IgD-negative memory B cell (primary cell): ENCODE measurements at regions not wholly inside any gene's neighbourhood (a gene's known extent, or its start where the extent isn't known, plus 50 kb on each side); places are given as distances from the start of the nearest gene placed in this dataset.

Source experiments
- H3K27ac Mint-ChIP-seq, 3 donors: one replicate each; pipeline ENCODE4 v1.8.0; 2020 to 2022; ENCODE audit warnings: mild to moderate bottlenecking in 3 of 3, mixed read lengths in 3 of 3, moderate library complexity in 1 of 3
- H3K27me3 Mint-ChIP-seq: one replicate; pipeline ENCODE4 v1.8.0; 2021; ENCODE audit warnings: mixed read lengths
- H3K36me3 Mint-ChIP-seq: one replicate; pipeline ENCODE4 v1.8.0; 2020; ENCODE audit warnings: mild to moderate bottlenecking, mixed read lengths
- H3K4me1 Mint-ChIP-seq, 3 donors: one replicate each; pipeline ENCODE4 v1.8.0; 2020 to 2022; ENCODE audit warnings: mixed read lengths in 3 of 3, mild to moderate bottlenecking in 1 of 3
- H3K4me3 Mint-ChIP-seq, 4 donors: one replicate each; pipeline ENCODE4 v1.8.0; 2020 to 2022; ENCODE audit warnings: mild to moderate bottlenecking in 4 of 4, mixed read lengths in 4 of 4, moderate library complexity in 3 of 4
- H3K9me3 Mint-ChIP-seq, 3 donors: one replicate each; pipeline ENCODE4 v1.8.0; 2020 to 2021; ENCODE audit warnings: mixed read lengths in 3 of 3, mild to moderate bottlenecking in 1 of 3

DNA sequence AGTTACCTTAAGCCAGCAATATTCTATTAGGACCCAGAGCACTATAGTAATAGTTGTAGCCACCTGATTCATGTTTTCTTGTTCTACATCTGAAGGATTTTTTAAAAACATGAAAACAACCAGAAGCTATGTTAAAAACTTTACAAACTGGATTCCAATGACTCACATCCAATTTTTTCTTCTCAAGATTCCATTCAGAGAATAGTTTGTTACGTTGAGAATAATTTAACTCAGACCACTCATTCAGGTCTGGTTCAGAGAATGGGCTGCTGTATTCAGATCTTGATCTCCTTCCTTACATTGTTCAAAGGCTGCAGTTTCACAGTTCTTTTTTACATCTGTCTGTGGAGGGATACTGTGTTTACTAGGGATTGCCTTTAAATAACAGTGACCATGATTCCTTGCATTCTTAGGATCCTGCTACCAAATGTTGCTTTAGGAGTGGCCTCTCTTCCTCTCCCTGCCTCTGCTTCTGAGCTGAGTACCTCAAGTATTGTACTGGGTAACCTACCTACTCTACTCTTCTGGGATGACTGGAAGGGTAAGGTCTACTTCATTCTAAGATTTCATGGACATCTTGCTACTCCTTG, 448.0 kb upstream of the FBXO33 start:
- H3K9me3 Mint-ChIP-seq, result peaks cover 0 to 5% (median 4%) of the 10 kb centered on the region in 3 donors
- peaks cover 0 to 2% (median 0%) of the 10 kb centered on the region in 3 donors for H3K4me1 Mint-ChIP-seq
- no peaks in the 10 kb centered on the region for H3K27me3 Mint-ChIP-seq
- no peak overlapping the region for H3K4me3 Mint-ChIP-seq
- H3K27ac Mint-ChIP-seq, result no peak overlapping the region
- H3K36me3 Mint-ChIP-seq, result peaks cover 4% of the 10 kb centered on the region

DNA sequence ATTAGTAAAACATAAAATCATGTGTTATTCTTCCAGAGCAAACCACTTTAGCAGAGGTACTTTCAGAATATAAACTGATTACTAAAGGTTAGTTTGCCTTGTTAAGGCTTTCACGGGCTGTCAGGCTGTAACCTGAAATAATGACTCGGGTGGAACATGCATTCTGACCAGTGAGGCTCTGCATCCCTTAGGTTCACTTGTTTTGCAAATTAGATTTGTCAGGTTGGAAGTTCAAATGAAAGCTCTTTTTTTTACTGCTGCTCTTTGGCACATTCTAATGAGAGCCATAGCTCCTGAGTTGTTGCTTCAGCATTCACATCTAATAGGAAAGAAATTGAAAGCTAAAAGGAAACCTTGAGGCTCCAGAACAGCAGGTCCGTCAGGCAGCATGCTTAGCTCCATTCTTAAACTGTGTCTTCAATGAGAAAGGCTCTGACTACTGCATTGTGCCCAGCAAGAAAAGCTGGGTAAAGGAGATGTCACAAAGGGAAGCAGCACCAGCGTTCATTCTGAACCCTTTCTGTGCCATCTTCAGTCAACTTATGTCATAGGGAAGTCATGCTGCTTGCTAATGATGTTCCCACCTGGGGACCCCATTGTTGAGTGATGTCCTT, 445.5 kb upstream of the FBXO33 start:
- H3K27ac Mint-ChIP-seq, result no peak overlapping the region
- H3K9me3 Mint-ChIP-seq, result peaks cover 0 to 8% (median 3%) of the 10 kb centered on the region in 3 donors
- peaks cover 1% of the 10 kb centered on the region for H3K36me3 Mint-ChIP-seq

GRCh38 chr14:39876916-39877315, 444.7 kb upstream of the FBXO33 start:
- H3K27ac Mint-ChIP-seq, result no peak overlapping the region
- no peak overlapping the region for H3K4me3 Mint-ChIP-seq

More for the DNA sequence above, 445.5 kb upstream of the FBXO33 start:
- Mint-ChIP-seq H3K4me3 (no peak overlapping the region), H3K4me1 (peaks cover 0 to 2% (median 0%) of the 10 kb centered on the region in 3 donors), H3K27me3 (no peaks in the 10 kb centered on the region)

DNA sequence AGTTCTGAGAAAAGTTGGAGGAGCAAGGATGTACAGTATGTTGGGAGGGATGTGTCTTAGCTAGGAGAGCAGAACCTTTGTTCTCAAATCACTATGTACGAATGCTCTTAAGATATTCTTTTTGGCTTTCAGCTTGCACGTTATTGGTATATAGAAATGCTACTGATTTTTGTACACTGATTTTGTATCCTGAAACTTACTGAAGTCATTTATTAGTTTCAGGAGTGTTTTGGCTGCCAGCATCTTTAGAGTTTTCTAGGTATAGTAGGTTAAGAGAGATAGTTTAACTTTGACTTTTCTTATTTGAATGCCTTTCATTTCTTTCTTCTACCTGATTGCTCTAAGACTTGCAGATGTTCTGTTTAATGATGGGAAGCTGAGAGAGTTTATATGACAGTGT, 442.8 kb upstream of the FBXO33 start:
- Mint-ChIP-seq H3K4me3 (no peak overlapping the region), H3K27ac (no peak overlapping the region), H3K9me3 (peaks cover 0 to 5% (median 4%) of the 10 kb centered on the region in 3 donors), H3K27me3 (no peaks in the 10 kb centered on the region), H3K36me3 (peaks cover 1% of the 10 kb centered on the region), H3K4me1 (peaks cover 0 to 2% (median 0%) of the 10 kb centered on the region in 3 donors)

More at GRCh38 chr14:39876916-39877315, 444.7 kb upstream of the FBXO33 start:
- Mint-ChIP-seq H3K4me1 (peaks cover 0 to 2% (median 0%) of the 10 kb centered on the region in 3 donors), H3K9me3 (peaks cover 0 to 5% (median 3%) of the 10 kb centered on the region in 3 donors), H3K36me3 (peaks cover 1% of the 10 kb centered on the region), H3K27me3 (no peaks in the 10 kb centered on the region)

- Mint-ChIP-seq H3K27me3 (no peaks in the 10 kb centered on the region), H3K36me3 (no peaks in the 10 kb centered on the region), H3K4me1 (peaks cover 0 to 2% (median 0%) of the 10 kb centered on the region in 3 donors), H3K27ac (no peak overlapping the region), H3K9me3 (peaks cover 0 to 5% (median 4%) of the 10 kb centered on the region in 3 donors), H3K4me3 (no peak overlapping the region)
These were observed 441.6 kb upstream of the FBXO33 start for GRCh38 chr14:39873791-39874190.

DNA sequence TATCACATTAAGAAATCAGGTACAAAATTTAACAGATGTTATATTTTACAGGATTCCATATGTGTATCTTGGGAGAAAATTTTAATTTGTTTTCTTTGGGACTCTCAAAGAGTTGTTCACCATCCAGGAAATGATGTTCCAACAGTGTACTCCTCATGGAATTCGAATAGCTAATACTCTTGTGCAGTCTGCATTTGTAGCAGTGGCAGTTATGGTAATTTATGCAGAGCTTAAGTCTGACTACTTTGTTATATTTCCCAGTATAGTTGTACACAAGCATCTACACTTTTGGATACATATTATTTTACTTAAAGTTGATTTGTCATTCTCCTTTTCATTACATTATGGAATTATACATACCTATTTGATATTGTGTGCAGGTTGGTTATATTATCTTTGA, 436.7 kb upstream of the FBXO33 start:
- Mint-ChIP-seq H3K27me3 (no peaks in the 10 kb centered on the region), H3K4me1 (no peaks in the 10 kb centered on the region), H3K4me3 (no peak overlapping the region), H3K9me3 (peaks cover 0 to 6% (median 3%) of the 10 kb centered on the region in 3 donors), H3K27ac (no peak overlapping the region), H3K36me3 (no peaks in the 10 kb centered on the region)

DNA sequence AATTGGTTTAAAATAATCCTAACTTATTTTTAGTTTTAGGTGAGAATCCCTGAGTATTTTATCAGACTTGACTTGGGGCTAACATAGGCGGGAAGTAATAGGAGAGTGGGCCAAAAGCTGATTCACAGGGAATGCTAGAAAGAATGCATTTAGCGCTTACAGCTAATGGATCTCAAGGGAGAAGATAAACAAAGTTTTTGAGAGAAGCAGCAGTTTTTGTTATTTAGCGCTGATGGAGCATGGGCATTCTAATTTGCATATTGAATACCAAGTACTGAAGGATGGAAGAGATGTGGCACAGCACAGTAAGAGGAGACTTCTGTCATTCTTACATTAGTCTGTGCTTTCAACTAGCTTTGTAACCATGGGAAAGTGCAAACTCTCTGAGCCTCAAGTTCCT, 436.0 kb upstream of the FBXO33 start:
- Mint-ChIP-seq H3K27me3 (no peaks in the 10 kb centered on the region), H3K36me3 (no peaks in the 10 kb centered on the region), H3K4me1 (no peaks in the 10 kb centered on the region), H3K27ac (no peak overlapping the region), H3K4me3 (no peak overlapping the region), H3K9me3 (peaks cover 0 to 3% (median 3%) of the 10 kb centered on the region in 3 donors)

- Mint-ChIP-seq H3K4me1 (no peaks in the 10 kb centered on the region), H3K27ac (no peak overlapping the region), H3K4me3 (no peak overlapping the region), H3K9me3 (peaks cover 0 to 3% (median 0%) of the 10 kb centered on the region in 3 donors), H3K27me3 (no peaks in the 10 kb centered on the region), H3K36me3 (no peaks in the 10 kb centered on the region)
These were observed 431.2 kb upstream of the FBXO33 start for GRCh38 chr14:39863441-39863840.

DNA sequence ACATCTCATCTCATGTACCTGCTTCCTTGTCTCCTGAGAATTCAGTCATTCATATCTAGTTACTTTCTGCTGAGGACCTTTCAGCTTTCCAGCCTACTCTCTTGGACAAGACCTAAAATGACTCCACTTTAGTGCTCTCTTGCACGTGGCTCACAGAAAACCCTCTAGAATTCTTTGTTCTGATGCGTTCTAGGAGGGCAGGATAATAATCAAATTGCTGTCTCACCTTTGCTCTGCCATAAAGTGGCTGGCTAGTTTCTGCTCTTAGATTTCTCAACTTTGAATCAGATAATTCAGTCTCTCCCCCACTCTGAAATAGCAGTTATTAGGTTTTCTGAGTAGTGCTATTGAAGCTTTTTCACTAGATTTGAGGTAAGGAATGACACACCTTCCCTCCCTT, 429.5 kb upstream of the FBXO33 start:
- Mint-ChIP-seq H3K4me3 (no peak overlapping the region), H3K27me3 (no peaks in the 10 kb centered on the region), H3K4me1 (no peaks in the 10 kb centered on the region), H3K36me3 (no peaks in the 10 kb centered on the region), H3K27ac (no peak overlapping the region), H3K9me3 (peaks cover 0 to 3% (median 0%) of the 10 kb centered on the region in 3 donors)

DNA sequence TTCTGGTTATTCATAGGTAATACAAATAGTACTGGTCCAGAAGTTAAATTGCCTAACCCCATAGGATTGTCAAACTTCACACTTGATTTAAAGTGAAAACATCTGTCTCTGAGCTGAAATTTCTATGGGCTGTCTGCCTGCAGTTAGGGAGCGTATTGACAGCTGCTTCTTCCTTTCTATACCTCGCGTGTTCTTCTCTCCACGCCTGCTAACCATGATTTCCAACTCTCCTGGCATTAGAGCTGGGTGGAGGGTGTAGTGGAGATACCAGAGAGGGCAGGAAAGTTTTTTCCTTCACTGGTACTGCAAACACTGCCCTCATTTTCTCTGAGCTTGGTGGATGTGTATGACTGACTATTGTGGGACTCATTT, 429.0 kb upstream of the FBXO33 start:
- Mint-ChIP-seq H3K36me3 (no peaks in the 10 kb centered on the region), H3K27ac (no peak overlapping the region), H3K4me3 (no peak overlapping the region), H3K4me1 (no peaks in the 10 kb centered on the region), H3K27me3 (no peaks in the 10 kb centered on the region), H3K9me3 (no peaks in the 10 kb centered on the region)

DNA sequence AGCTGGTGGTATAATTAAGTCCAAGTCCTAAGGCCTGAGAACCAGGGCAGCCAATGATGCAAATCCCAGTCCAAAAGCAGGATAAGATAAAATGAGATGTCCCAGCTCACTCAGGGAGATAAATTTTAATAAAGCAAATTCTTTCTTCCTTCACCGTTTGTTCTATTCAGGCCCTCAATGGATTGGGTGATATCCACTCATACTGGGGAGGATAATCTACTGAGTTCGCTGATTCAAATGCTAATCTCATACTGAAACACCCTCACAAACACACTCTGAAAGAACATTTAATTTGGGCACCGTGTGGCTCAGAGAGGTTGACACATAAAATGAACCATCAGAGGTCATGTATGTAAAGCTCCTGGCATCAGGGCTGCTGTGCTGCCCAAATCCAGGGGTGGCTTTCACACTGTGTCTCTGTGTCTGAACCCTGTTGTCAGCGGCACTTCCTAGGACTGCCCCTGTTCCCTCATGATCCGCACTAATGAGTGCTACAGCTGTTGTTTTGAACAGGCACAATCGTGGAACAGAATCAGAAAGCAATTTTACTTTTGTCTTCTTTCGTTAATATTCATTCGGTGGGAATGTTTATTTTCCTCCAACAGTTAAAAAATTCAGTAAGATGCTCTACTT, 428.5 kb upstream of the FBXO33 start:
- no peak overlapping the region for H3K27ac Mint-ChIP-seq
- H3K4me1 Mint-ChIP-seq, result no peaks in the 10 kb centered on the region
- H3K36me3 Mint-ChIP-seq, result no peaks in the 10 kb centered on the region
- no peaks in the 10 kb centered on the region for H3K9me3 Mint-ChIP-seq
- no peaks in the 10 kb centered on the region for H3K27me3 Mint-ChIP-seq
- H3K4me3 Mint-ChIP-seq, result no peak overlapping the region

- no peaks in the 10 kb centered on the region for H3K36me3 Mint-ChIP-seq
- no peak overlapping the region for H3K27ac Mint-ChIP-seq
- H3K4me1 Mint-ChIP-seq, result peaks cover 0 to 3% (median 0%) of the 10 kb centered on the region in 3 donors
- peaks cover 0 to 4% (median 2%) of the 10 kb centered on the region in 3 donors for H3K9me3 Mint-ChIP-seq
- H3K27me3 Mint-ChIP-seq, result no peaks in the 10 kb centered on the region
- H3K4me3 Mint-ChIP-seq, result no peak overlapping the region
These were observed 427.1 kb upstream of the FBXO33 start for GRCh38 chr14:39859314-39859713.

DNA sequence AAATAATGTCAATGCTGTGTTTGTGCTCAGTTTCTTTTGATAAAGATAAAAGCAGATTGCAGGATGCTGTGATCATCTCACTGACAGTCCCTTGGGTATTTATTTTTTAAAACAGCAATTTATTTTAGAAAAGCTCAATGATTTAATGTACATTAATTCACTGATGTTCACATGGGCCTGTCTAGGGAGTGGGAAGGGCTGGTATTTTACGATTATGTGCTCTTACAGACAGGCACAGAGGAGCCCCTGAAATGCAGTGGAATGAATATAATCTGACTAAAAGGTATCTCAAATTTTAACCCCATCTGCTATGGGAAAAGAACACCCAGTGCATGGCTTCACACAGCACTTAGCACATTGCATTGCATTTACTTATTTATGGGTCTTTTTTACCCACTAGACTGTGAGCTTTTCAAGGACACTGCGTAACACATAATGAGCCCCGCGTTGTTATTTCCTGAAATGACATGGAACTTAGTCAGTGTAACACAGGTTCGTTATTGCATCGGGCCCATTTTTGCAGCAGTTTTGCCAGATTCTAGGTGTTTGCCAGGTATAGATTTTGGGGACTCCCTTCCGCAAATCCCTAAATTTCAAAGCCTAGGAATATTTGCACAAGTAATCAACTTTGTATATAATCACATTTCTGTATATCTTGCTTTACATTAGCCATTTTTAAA, 425.3 kb upstream of the FBXO33 start:
- Mint-ChIP-seq H3K4me3 (no peak overlapping the region), H3K9me3 (peaks cover 0 to 4% (median 2%) of the 10 kb centered on the region in 3 donors), H3K4me1 (peaks cover 0 to 3% (median 0%) of the 10 kb centered on the region in 3 donors), H3K27ac (no peak overlapping the region), H3K27me3 (no peaks in the 10 kb centered on the region), H3K36me3 (no peaks in the 10 kb centered on the region)

- peaks cover 0 to 6% (median 4%) of the 10 kb centered on the region in 3 donors for H3K9me3 Mint-ChIP-seq
- no peak overlapping the region for H3K4me3 Mint-ChIP-seq
- peaks cover 0 to 3% (median 0%) of the 10 kb centered on the region in 3 donors for H3K4me1 Mint-ChIP-seq
- no peak overlapping the region for H3K27ac Mint-ChIP-seq
- H3K36me3 Mint-ChIP-seq, result no peaks in the 10 kb centered on the region
- H3K27me3 Mint-ChIP-seq, result no peaks in the 10 kb centered on the region
These were observed 421.2 kb upstream of the FBXO33 start for GRCh38 chr14:39853441-39853840.

GRCh38 chr14:39851202-39851601, 419.0 kb upstream of the FBXO33 start:
- H3K4me3 Mint-ChIP-seq, result no peak overlapping the region
- peaks cover 0 to 3% (median 0%) of the 10 kb centered on the region in 3 donors for H3K4me1 Mint-ChIP-seq
- no peaks in the 10 kb centered on the region for H3K27me3 Mint-ChIP-seq
- H3K27ac Mint-ChIP-seq, result no peak overlapping the region
- H3K36me3 Mint-ChIP-seq, result no peaks in the 10 kb centered on the region
- H3K9me3 Mint-ChIP-seq, result peaks cover 0 to 9% (median 4%) of the 10 kb centered on the region in 3 donors
